ENCODE measurements at regions not wholly inside any gene's neighbourhood (a gene's known extent, or its start where the extent isn't known, plus 50 kb on each side); places are given as distances from the start of the nearest gene placed in this dataset.

GRCh38 chr4:71241501-71242288, 97.1 kb upstream of the SLC4A4 start:
- Histone ChIP-seq H3K36me3 (no peaks in the 10 kb centered on the region), H3K27me3 (no peaks in the 10 kb centered on the region), H3K4me1 (no peaks in the 10 kb centered on the region), H3K9me3 (no peaks in the 10 kb centered on the region), H3K4me3 (no peak overlapping the region), H3K27ac (no peak overlapping the region)
- TF ChIP-seq, protein P1, sequence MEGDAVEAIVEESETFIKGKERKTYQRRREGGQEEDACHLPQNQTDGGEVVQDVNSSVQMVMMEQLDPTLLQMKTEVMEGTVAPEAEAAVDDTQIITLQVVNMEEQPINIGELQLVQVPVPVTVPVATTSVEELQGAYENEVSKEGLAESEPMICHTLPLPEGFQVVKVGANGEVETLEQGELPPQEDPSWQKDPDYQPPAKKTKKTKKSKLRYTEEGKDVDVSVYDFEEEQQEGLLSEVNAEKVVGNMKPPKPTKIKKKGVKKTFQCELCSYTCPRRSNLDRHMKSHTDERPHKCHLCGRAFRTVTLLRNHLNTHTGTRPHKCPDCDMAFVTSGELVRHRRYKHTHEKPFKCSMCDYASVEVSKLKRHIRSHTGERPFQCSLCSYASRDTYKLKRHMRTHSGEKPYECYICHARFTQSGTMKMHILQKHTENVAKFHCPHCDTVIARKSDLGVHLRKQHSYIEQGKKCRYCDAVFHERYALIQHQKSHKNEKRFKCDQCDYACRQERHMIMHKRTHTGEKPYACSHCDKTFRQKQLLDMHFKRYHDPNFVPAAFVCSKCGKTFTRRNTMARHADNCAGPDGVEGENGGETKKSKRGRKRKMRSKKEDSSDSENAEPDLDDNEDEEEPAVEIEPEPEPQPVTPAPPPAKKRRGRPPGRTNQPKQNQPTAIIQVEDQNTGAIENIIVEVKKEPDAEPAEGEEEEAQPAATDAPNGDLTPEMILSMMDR (IDR thresholded peaks at IDR 0.05), result no peak
- TF ChIP-seq POLR2A (IDR thresholded peaks at IDR 0.05), result no peak
- intact Hi-C loops (cut with DNase I; ENCODE audit: low total_unique reads), result no loop called here
- DNase-seq, result no peak

DNA sequence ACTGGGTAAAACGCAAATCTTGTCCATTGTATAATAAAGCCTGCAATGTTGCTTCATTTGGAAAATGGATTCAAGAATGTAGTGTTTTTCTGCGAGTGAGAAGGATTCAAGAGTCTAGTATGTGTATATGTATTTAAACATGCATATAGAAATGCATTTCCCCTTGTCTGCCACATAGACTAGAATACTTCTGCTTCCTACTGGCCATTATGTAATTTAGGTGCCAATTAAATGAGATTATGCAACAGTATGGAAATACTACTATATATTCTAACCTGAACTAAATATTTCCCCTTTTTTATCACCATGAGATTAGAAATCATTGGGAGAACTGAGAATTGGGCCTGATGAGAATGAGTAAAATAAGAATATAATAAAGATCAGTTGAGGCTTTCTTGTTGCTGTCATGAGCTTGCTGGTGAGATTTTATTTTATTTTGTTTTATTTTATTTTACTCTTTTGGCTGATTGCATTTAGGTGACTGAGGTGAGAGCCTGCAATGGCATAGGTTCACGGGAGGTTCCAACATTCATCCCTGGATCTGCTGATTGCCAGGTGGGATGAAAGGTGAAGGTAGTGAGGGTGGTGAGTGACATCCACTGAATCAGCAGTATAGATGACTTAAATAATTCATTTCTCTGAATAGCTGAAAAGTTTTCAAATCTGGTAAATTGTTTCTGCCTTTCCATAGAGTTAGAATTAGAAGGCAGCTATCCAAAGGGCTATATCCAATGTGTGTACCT, 95.6 kb upstream of the SLC4A4 start:
- no peaks in the 10 kb centered on the region for H3K4me1 ChIP-seq
- no peak overlapping the region for H3K4me3 ChIP-seq
- TF ChIP-seq, protein P1 (IDR thresholded peaks at IDR 0.05), result no peak
- no peak for TF ChIP-seq POLR2A (IDR thresholded peaks at IDR 0.05)
- no peaks in the 10 kb centered on the region for H3K9me3 ChIP-seq
- intact Hi-C loops (cut with DNase I; ENCODE audit: low total_unique reads), result no loop called here
- H3K36me3 ChIP-seq, result no peaks in the 10 kb centered on the region
- no peak for DNase-seq
- no peaks in the 10 kb centered on the region for H3K27me3 ChIP-seq
- H3K27ac ChIP-seq, result no peak overlapping the region

- no peaks in the 10 kb centered on the region for H3K9me3 ChIP-seq
- DNase-seq, result no peak
- TF ChIP-seq POLR2A (IDR thresholded peaks at IDR 0.05), result no peak
- no peaks in the 10 kb centered on the region for H3K36me3 ChIP-seq
- H3K4me1 ChIP-seq, result no peaks in the 10 kb centered on the region
- H3K27me3 ChIP-seq, result no peaks in the 10 kb centered on the region
- H3K4me3 ChIP-seq, result no peak overlapping the region
- intact Hi-C loops (cut with DNase I; ENCODE audit: low total_unique reads), result no loop called here
- H3K27ac ChIP-seq, result no peak overlapping the region
Measured at GRCh38 chr4:71247706-71248105, 91.1 kb upstream of the SLC4A4 start.

- H3K27me3 ChIP-seq, result no peaks in the 10 kb centered on the region
- H3K4me3 ChIP-seq, result no peak overlapping the region
- no peaks in the 10 kb centered on the region for H3K4me1 ChIP-seq
- TF ChIP-seq, protein P1 (IDR thresholded peaks at IDR 0.05), result no peak
- no peak for TF ChIP-seq POLR2A (IDR thresholded peaks at IDR 0.05)
- intact Hi-C loops (cut with DNase I; ENCODE audit: low total_unique reads), result no loop called here
- no peak for DNase-seq
- H3K9me3 ChIP-seq, result no peaks in the 10 kb centered on the region
- H3K27ac ChIP-seq, result no peak overlapping the region
- no peaks in the 10 kb centered on the region for H3K36me3 ChIP-seq
Measured at GRCh38 chr4:71251261-71251660, 87.6 kb upstream of the SLC4A4 start.

- intact Hi-C loops (cut with DNase I; ENCODE audit: low total_unique reads), result no loop called here
- no peak for DNase-seq
- H3K36me3 ChIP-seq, result no peaks in the 10 kb centered on the region
- H3K27ac ChIP-seq, result no peak overlapping the region
- no peaks in the 10 kb centered on the region for H3K9me3 ChIP-seq
- no peak overlapping the region for H3K4me3 ChIP-seq
- no peak for TF ChIP-seq POLR2A (IDR thresholded peaks at IDR 0.05)
- TF ChIP-seq, protein P1 (IDR thresholded peaks at IDR 0.05), result no peak
- H3K4me1 ChIP-seq, result no peaks in the 10 kb centered on the region
- no peaks in the 10 kb centered on the region for H3K27me3 ChIP-seq
Measured at GRCh38 chr4:71253545-71253944, 85.3 kb upstream of the SLC4A4 start.
